Activated gamma-delta T cell treated with anti-CD3 and anti-CD28 coated beads, Interleukin-2, amount 50 U/mL, for 16 hours (primary cell): ENCODE measurements at regions not wholly inside any gene's neighbourhood (a gene's known extent, or its start where the extent isn't known, plus 50 kb on each side); places are given as distances from the start of the nearest gene placed in this dataset.

Experiments
- DNase-seq: peaks from one replicate; pipeline ENCODE4 v3.0.0-alpha.2; 2020; ENCODE audit warnings: low read depth

- no peak for DNase-seq
Observed at GRCh38 chr2:8406271-8406670, 275.6 kb upstream of the ID2 start.

- DNase-seq = no peak
Observed at GRCh38 chr2:8407332-8407731, 274.5 kb upstream of the ID2 start.

DNA sequence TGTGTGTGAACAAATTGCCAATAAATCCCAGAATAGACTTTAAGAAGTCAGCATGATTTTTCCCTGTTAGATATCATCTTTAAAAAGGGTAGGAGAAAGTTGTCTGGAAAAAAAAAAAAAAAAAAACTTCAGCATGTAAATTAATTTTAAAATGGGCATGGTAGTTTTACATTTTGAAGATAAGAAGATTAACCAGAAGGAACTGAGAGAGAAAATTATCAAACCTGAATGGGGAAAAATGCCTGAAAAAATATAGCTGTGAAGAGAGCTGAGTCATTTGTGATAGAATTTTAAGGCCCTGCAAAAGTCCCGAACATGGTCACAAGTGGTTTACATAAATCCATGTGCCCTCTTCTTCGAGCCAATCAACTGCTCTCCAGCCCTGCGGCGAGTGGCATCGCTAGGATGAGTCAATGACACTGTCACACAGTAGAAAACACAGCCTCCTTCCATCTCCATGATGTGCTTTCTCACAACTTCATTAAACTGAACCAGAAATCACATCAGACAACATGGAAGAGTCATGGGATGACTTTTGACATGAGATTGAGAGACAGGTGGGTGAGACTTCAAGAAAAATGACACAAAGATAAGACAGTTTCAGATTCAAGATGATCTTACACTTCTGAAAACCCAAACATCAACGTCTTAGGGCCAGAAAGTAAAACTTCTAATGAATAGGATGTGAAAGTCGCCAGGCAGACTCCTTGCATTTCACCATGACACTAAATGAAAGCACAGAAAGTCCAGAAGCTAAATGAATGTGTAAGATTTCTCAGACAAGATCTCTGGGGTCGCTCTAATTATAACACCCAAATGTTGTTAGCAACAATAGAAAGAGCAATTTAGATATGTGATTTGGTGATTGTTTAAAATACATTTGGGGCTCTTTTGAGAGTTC lies 273.0 kb upstream of the ID2 start:
- peak; percentile 31 for DNase-seq

GRCh38 chr2:8409461-8410260 lies 272.2 kb upstream of the ID2 start:
- DNase-seq = no peak

DNA sequence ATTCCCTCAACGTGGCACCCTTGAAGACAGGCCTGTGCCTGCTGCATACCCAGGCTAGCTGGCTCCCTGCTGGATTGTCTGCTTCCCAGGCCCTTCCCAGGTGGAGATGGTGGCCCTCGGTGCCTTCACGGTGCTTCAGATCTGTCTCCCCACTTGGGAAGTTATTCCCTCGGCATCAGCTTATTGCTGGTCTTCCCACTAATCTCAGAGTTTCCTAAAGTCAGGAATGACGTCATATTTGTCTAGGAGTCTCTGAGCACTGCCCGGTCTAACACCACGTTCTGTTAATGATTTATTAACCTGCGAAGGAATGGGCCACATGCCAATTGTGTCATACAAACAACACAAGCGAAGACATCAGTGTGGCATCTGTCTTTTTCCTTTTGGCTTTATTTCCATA lies 269.8 kb upstream of the ID2 start:
- no peak for DNase-seq

DNA sequence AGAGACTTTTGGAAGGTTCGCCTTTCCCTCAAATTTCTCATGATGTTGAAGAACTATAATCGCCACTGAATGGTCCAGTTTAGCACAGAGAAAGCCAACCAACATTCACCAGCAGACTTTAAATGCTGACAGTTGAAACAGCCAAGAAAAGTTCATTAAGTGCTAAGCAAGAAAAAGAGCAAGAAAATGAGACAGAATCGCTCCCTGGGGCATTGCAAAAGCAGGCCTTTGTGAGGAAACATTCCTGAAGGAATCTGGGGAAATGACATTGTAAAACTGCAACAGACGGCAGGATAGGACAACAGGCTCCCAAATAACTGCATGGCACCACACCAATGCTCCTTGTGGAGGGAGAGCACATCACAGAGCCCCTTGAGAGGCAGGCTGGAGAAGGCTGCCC lies 269.3 kb upstream of the ID2 start:
- DNase-seq = no peak

DNA sequence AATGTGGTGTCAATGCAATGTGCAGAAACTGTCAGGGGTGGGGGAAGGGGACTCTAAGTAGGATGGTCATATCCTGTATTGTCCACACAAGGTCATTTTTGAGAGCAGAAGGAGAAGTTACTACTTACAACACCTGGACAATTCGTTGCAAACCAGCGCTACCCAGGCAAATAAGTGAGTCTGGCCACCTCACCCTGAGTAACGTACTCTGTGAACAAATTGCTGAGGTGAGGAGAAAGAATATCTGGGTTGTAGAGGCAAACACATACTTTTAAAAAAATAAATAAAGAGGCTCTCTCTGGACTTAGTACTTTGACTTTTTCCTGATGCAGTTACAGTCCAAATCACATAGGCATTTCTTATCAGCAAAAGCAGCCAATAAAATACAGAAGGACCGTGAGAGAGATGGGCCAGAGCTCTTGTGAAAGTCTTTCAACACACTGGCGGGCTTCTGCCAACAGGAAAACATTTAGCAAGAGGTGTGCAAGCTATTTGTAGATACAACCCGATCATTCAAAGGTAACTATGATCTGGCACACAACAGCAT lies 268.2 kb upstream of the ID2 start:
- no peak for DNase-seq

DNA sequence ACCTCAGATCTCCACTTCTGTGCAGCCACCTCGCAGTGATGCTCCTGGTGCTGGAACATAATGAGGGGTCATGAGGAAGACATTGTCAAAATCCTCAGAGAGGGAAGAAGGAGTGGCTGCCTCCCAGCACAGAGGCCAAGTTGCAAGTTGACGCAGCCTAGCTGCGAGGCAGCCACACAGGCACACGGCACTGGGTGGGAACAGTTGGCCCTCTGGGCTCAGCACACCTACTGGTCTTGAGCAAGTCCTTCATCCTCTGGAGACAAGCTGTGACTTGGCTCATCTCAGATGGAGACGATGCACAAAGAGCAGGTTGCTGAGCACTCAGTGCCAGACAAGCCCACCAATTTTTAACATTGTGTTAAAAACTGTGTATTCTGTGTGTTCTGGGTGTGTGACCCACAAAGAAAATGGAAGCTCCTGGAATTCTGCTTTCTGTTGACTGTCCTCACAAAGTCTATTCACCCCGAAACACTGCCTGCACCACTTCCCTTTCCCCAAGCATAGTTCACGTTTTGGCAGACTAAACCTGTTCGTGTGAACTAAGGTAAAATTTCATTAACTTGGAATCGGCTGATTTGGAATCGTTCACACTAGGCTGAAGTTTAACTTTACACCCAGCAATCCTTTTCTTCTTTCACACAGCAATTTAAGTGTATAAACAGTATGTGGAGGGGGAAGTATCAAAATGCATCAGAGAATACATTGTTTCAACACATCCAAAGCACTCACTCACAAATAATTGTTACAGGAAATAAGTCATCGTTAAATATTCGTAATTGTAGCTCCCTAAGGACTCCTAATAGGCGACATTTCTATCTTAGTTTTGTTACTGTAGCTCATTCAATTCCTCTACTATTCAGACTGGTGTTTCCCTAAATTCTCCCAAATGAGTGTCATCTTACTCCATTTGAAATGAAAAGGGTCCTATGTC lies 266.6 kb upstream of the ID2 start:
- DNase-seq = no peak

GRCh38 chr2:8416001-8416571 lies 265.8 kb upstream of the ID2 start:
- no peak for DNase-seq

GRCh38 chr2:8416849-8417832 lies 264.7 kb upstream of the ID2 start:
- DNase-seq = no peak

- DNase-seq = no peak
Observed at GRCh38 chr2:8418721-8419120, 263.1 kb upstream of the ID2 start.

- DNase-seq = no peak
Observed at GRCh38 chr2:8421658-8422449, 260.0 kb upstream of the ID2 start.

GRCh38 chr2:8422450-8422800 lies 259.4 kb upstream of the ID2 start:
- DNase-seq = no peak

DNA sequence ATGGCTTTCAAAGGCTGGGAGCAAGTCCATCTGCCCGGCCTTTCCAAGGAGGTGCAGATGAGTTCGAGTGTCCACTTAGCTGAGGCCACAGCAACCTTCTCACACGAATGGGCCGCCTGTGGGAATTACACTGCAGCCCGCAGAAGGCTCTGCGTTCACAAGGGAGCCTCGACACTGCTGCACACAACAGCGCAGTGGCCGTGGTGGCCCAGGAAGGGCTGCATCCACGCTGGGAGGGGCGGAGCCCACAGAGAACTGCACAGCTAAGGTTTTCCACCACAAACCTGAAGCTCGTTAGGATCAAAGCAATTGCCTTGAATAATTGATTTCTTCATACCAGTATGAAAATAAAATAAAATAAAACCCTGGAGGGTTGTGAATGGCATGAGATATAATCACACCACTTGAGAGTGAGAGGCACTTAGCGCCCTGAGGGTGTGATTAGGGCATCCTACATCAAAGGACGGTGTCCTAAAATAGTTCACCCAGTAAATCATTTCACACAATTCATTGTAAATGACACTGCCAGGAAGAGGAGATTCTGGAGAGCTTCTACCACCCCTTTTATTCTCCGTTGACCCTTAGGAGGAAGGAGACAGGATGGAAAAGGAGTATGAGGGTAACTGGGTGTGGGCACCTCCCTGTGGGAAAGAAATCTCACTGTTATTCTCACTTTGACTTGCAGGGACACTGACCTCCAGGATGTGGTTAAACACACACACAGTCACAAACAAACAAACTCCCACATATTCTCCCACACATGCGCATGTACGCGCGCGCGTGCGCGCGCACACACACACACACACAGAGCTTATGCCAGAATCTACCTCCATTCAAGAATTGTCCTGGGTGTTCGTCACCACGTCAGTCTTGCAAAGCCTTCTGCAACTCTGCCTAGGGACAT lies 256.6 kb upstream of the ID2 start:
- DNase-seq = peak; percentile 9

- DNase-seq = no peak
Observed at GRCh38 chr2:8426550-8426949, 255.3 kb upstream of the ID2 start.

DNA sequence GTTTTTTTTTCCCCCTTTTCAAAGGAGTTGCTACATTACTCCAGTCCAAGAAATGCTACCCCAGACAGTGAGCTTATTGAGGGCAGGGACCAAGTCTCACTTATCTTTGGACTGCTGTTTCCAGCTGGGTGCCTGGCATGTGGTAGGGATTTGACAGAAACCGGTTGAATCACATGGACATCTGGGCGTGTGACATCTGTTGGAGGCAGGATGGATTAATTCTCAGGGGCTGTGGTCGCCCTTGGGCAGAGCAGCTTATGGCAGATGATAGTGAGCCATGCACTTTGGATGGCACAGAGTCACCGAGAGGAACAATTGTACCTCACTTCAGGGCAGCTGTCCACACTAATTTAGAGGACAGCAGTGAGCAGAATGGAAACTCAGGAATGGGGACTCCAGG lies 254.6 kb upstream of the ID2 start:
- DNase-seq = no peak

- DNase-seq = no peak
Observed at GRCh38 chr2:8430628-8431027, 251.2 kb upstream of the ID2 start.

DNA sequence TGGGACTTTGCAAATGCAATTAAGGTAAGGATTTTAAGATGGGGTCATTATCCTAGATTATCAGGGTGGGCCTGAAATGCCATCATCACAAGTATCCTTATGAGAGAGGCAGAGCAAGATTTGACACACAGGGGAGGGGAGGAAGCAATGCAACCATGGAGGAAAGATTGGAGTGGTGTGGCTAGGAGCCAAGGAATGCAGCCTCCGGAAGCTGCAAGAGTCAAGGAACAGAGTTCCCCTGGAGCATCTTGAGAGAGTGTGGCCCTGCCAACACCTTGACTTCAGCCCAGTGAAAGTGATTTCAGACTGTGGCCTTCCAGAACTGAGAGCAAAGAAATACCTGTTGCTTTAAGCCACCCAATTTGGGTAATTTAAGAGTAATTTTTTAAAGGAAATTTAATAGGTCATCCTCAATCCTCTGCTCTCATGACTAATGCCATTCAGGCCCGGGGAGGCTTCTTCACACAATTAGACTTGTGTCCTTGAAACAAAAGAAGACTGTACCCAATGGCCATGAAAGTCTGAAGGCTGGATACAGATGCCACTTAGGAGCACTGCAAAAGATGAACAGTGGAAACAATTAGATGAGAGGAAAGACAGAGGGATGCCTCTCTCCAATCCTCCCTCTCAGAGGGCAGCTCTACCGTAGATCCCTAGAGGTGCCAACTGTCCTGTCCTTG lies 250.3 kb upstream of the ID2 start:
- DNase-seq = no peak
